Activated effector memory CD4-positive, alpha-beta T cell treated with Interleukin-2 at 50 U/mL for 16 hours (primary cell): ENCODE measurements at regions not wholly inside any gene's neighbourhood (a gene's known extent, or its start where the extent isn't known, plus 50 kb on each side); places are given as distances from the start of the nearest gene placed in this dataset.
A peak's percentile ranks its signal among the peaks of the same experiment; 100 is the strongest.
"Not testable (repeated sequence)": the region's sequence is repeated elsewhere in the genome, so short reads cannot be mapped to it uniquely, and the experiment has no call there.

Source experiments
- DNase-seq: peaks from one replicate; pipeline ENCODE4 v3.0.0-alpha.2; 2020

GRCh38 chr12:69136931-69137613 is 102.3 kb upstream of the CPSF6 start:
- no peak for DNase-seq

DNA sequence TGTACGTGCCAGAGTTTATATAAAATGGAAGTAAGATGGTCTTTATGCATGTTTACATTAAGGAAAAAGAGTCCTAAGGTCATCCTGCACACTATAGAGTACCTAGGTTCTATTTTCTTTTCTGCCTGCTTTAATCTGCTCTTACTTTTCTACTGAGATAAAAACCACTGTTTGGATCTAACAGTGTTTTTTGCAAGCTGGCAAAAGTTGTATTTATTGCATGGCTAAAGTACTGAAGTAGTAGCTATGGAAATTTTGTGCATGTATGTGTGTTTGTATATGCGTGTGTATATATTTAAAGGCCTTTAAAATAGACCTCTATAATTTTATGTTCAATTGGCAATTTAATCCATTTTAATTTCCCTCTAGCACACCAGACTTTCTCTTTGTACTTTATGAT is 98.3 kb upstream of the CPSF6 start:
- no peak for DNase-seq

DNA sequence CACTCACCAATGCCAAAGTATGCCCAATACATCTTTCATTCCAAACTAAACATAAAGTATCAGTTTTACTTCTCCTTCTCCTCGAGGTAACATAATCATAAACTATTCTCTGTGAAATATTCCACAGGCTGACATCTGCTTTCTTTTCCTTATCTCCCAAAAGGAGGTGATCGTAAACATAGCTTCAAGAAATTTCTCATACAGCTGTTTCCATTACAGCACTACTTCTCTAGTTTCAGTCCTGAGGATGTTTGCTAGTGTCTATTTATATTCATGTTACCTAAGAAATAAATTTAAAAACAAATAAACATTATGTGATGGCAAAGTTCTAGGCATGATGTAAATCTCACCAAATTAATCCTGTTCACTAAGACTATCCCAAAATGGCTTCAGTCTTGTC is 90.1 kb upstream of the CPSF6 start:
- no peak for DNase-seq

GRCh38 chr12:69150083-69150795 is 89.1 kb upstream of the CPSF6 start:
- DNase-seq = no peak

DNA sequence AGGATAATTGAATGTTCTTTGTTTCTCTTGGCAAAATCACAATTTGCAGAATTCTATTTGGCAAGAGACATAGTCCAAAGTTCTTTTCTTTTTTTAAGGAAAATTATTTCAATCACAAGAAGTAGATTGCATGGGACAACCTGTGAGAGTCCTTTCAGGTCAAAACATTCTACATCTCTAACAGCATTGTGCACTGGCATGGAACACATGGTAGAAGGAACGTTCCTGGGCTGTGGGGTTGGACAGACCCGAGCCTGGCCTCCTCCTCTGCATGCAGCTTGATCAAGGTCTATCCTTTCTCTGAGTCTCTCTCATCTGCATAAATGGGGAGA is 88.6 kb upstream of the CPSF6 start:
- DNase-seq = no peak

GRCh38 chr12:69151254-69151764 is 88.1 kb upstream of the CPSF6 start:
- DNase-seq = no peak

GRCh38 chr12:69154585-69155363 is 84.6 kb upstream of the CPSF6 start:
- DNase-seq = peak; percentile 55

DNA sequence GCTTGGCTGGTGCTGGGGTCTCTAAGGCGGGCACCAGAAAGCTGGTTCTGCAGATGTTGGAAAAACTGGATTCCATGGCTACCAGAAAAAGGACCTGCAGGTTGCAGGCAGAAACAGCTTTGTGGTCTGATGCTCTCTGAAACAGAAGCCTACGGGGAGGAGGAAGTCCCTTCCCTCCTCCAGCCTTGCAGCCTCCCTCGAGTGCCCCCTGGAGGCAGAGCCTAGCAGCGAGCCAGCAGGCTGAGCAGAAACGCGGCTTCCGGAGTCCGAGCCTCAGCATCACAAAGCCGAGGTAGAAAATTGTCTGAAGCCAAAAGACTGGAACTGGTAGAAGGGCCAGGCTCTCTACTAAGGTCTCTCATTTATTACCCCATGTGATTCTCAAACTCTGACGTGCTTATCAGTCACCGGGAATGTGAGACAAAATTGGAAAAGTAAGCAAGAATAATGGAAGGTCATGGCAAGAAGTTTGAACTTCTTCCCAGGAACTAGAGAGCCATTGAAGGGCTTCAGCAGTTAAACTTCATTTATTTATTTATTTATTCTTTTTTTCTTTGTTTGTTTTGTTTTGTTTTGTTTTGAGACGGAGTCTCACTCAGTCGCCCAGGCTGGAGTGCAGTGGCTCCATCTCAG is 82.2 kb upstream of the CPSF6 start:
- peak; percentile 82 for DNase-seq

DNA sequence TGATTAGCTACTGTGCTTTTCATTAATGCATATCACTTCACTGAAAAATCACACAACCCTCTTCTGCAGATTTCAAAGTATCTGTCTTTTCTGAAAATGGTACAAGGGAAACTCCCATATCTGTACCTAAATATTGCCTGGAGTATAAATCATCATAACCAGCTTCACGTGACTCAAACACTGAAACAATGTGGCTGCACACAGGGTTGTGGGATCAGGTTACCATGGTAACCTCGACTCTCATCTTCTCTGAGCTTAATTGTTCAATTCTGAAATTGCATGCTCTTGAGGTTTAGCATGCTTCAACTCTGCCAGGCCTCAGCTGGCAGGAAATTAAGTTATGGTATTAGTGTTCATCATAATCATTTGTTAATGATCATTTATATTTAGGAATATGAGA is 77.5 kb upstream of the CPSF6 start:
- no peak for DNase-seq

- DNase-seq = no peak
These were observed 75.5 kb upstream of the CPSF6 start for GRCh38 chr12:69163681-69164362.

DNA sequence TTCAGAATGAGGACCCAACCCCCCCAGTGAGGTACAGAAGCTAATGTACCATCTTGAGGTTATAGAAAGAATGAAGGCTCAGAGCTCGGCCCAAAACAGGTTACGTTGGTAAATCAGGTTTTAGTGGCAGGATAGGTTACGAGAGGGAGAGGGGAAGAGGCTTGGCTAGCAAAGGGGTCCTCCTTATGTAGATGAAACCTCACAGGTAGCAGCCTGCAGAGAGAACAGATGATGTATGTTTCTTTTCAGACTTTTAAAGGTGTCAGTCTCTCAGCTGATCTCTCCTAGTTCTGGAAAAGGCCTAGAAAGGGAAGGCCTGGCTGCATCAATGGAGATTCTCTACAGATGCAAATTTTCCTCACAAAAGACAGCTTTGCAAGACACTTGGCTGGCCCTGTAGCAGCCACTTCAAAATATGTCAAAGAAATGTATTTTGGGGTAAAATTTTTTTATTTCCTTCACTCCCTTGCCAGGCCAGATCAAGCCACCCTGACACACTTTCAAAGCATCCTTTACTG is 71.7 kb upstream of the CPSF6 start:
- no peak for DNase-seq

GRCh38 chr12:69168363-69168762 is 71.0 kb upstream of the CPSF6 start:
- DNase-seq = no peak

GRCh38 chr12:69168828-69169227 is 70.5 kb upstream of the CPSF6 start:
- DNase-seq = no peak

- no peak for DNase-seq
These were observed 69.1 kb upstream of the CPSF6 start for GRCh38 chr12:69170293-69170692.

DNA sequence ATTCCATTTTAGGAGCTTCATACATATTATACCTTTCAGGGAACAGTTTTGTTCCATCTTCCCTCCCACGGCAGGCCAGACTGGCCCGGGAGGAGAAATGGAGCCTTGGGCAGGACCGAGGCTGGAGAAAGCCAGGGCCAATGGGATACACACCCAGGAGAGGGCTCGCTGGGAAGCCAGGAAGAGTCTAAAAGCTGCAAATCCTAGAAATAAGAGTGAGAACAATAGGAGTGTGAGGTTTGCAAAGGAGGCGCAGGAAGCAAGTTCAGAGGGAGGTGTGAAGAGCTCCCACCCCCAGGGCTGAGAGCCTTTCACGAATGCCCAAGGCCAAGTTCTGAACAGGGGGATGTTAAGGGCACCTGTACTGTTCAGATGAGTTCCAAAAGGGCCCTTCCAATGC is 67.5 kb upstream of the CPSF6 start:
- no peak for DNase-seq

DNA sequence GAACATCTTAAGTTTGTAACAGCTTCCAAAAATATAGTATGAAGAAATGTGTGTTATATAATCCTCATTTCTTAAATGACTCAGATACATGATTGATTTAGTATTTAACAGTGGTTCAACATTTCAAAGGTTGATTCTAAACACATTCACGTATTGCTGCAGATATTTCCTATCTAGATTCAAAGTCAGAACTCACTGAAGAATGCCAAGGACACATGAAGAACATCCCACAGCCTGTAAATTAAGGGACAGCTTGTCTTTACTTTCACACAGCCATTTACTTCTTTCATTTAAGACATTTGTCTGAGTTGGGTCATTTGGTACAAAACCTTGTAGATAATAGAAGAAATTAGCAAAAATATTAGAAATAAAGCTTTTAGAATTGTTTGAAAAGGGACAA is 66.9 kb upstream of the CPSF6 start:
- DNase-seq = no peak

- no peak for DNase-seq
These were observed 66.0 kb upstream of the CPSF6 start for GRCh38 chr12:69173368-69173767.

- no peak for DNase-seq
These were observed 59.6 kb upstream of the CPSF6 start for GRCh38 chr12:69179786-69180185.

DNA sequence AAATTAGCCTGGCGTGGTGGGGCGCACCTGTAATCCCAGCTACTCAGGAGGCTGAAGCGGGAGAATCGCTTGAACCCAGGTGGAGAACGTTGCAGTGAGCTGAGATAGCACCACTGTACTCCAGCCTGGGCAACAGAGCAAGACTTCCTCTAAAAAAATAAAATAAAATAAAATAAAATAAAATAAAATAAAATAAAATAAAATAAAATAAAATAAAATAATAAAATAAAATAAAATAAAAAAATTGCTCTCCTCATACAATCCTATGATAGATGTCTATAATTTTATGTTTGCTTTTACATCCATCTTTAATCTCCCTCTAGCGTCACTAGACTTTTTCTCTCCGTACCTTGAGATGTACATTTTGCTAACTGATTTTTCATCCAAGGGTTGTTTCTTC is 51.8 kb upstream of the CPSF6 start:
- not testable (repeated sequence) for DNase-seq

- DNase-seq = no peak
These were observed 49.9 kb upstream of the CPSF6 start for GRCh38 chr12:69189378-69189978.
